Osteoblast (primary cell): ENCODE measurements at regions not wholly inside any gene's neighbourhood (a gene's known extent, or its start where the extent isn't known, plus 50 kb on each side); places are given as distances from the start of the nearest gene placed in this dataset.
A peak's percentile ranks its signal among the peaks of the same experiment; 100 is the strongest.

ENCODE experiments used
- DNase-seq: peaks from one replicate; pipeline ENCODE4 v3.0.0; 2011; ENCODE audit warnings: low spot score, mixed read lengths; ENCODE audit not compliant: insufficient read length; ENCODE audit errors: missing footprints
- H2AFZ ChIP-seq: 2 replicates; pipeline ENCODE4 v1.6.0; 2011; ENCODE audit warnings: mild to moderate bottlenecking, low read length
- H3K27ac ChIP-seq: 2 replicates; pipeline ENCODE4 v1.5.1; 2011; ENCODE audit warnings: mild to moderate bottlenecking, low read depth, low read length, moderate library complexity
- H3K27me3 ChIP-seq: 2 replicates; pipeline ENCODE4 v1.6.0; 2012; ENCODE audit warnings: mild to moderate bottlenecking, control low read depth, inconsistent platforms, low read length, moderate library complexity; ENCODE audit not compliant: insufficient read depth
- H3K36me3 ChIP-seq: 2 replicates; pipeline ENCODE4 v1.5.1; 2011; ENCODE audit warnings: mild to moderate bottlenecking, low read length, control low read depth, moderate library complexity; ENCODE audit not compliant: insufficient read depth
- H3K4me1 ChIP-seq: 2 replicates; pipeline ENCODE4 v1.5.1; 2011; ENCODE audit warnings: mild to moderate bottlenecking, low read length, control low read depth, moderate library complexity; ENCODE audit not compliant: insufficient read depth
- H3K4me2 ChIP-seq: 2 replicates; pipeline ENCODE4 v1.6.0; 2011; ENCODE audit warnings: mild to moderate bottlenecking, low read length; ENCODE audit not compliant: insufficient read depth
- H3K4me3 ChIP-seq: fragments of 200-600 bp; sonication (generic); 3 replicates; pipeline ENCODE4 v1.5.1; 2012; ENCODE audit warnings: mild to moderate bottlenecking, low read length, inconsistent platforms; ENCODE audit not compliant: insufficient read depth
- H3K79me2 ChIP-seq: 2 replicates; pipeline ENCODE4 v1.6.0; 2012; ENCODE audit warnings: mild to moderate bottlenecking, low read length, control low read depth, inconsistent platforms; ENCODE audit not compliant: insufficient read depth
- H3K9me3 ChIP-seq: 2 replicates; pipeline ENCODE4 v1.5.1; 2011; ENCODE audit warnings: low read depth, low read length, control low read depth
- H4K20me1 ChIP-seq: 2 replicates; pipeline ENCODE4 v1.6.0; 2012; ENCODE audit warnings: mild to moderate bottlenecking, low read length, control low read depth; ENCODE audit not compliant: insufficient read depth
- CTCF ChIP-seq: IDR thresholded peaks from 2 replicates; pipeline ENCODE4 v1.5.1; 2011; ENCODE audit warnings: mild to moderate bottlenecking, low read depth, low read length, moderate library complexity; ENCODE audit errors: extremely low read depth

- Histone ChIP-seq H3K27ac (no peak overlapping the region), H3K4me3 (no peak overlapping the region), H2AFZ (no peak overlapping the region), H3K9me3 (no peaks in the 10 kb centered on the region), H4K20me1 (no peaks in the 10 kb centered on the region), H3K4me2 (no peak overlapping the region), H3K27me3 (no peaks in the 10 kb centered on the region), H3K36me3 (no peaks in the 10 kb centered on the region), H3K79me2 (no peaks in the 10 kb centered on the region), H3K4me1 (peaks cover 10% of the 10 kb centered on the region)
- DNase-seq: no peak
- TF ChIP-seq CTCF: no peak
These were observed 587.7 kb downstream of the C12orf50 start for GRCh38 chr12:87441511-87441910.

- H3K27me3 ChIP-seq: no peaks in the 10 kb centered on the region
- DNase-seq: no peak
- peak overlapping the region; percentile 57 for H3K27ac ChIP-seq
- no peak overlapping the region for H3K4me2 ChIP-seq
- no peak overlapping the region for H2AFZ ChIP-seq
- TF ChIP-seq CTCF: no peak
- peaks cover 10% of the 10 kb centered on the region for H3K4me1 ChIP-seq
- H3K36me3 ChIP-seq: no peaks in the 10 kb centered on the region
- H3K79me2 ChIP-seq: no peaks in the 10 kb centered on the region
- no peak overlapping the region for H3K4me3 ChIP-seq
- no peaks in the 10 kb centered on the region for H4K20me1 ChIP-seq
- no peaks in the 10 kb centered on the region for H3K9me3 ChIP-seq
These were observed 589.0 kb downstream of the C12orf50 start for GRCh38 chr12:87439990-87440827.

GRCh38 chr12:87430444-87430843, 598.8 kb downstream of the C12orf50 start:
- peaks cover 5% of the 10 kb centered on the region for H3K9me3 ChIP-seq
- H3K4me1 ChIP-seq: no peaks in the 10 kb centered on the region
- no peak overlapping the region for H2AFZ ChIP-seq
- H3K79me2 ChIP-seq: no peaks in the 10 kb centered on the region
- DNase-seq: no peak
- no peaks in the 10 kb centered on the region for H3K27me3 ChIP-seq
- H3K4me3 ChIP-seq: no peak overlapping the region
- no peak overlapping the region for H3K4me2 ChIP-seq
- no peaks in the 10 kb centered on the region for H3K36me3 ChIP-seq
- no peaks in the 10 kb centered on the region for H4K20me1 ChIP-seq
- H3K27ac ChIP-seq: no peak overlapping the region
- no peak for TF ChIP-seq CTCF

GRCh38 chr12:87428701-87429277, 600.4 kb downstream of the C12orf50 start:
- Histone ChIP-seq H3K4me1 (no peaks in the 10 kb centered on the region), H4K20me1 (no peaks in the 10 kb centered on the region), H3K36me3 (no peaks in the 10 kb centered on the region), H3K27ac (no peak overlapping the region), H3K4me2 (no peak overlapping the region), H3K9me3 (peaks cover 5% of the 10 kb centered on the region), H3K4me3 (no peak overlapping the region), H3K79me2 (no peaks in the 10 kb centered on the region), H2AFZ (peak overlapping the region; percentile 64), H3K27me3 (no peaks in the 10 kb centered on the region)
- TF ChIP-seq CTCF: no peak
- peak; percentile 39 for DNase-seq
